OCI-LY7 (cell line): ENCODE measurements at regions not wholly inside any gene's neighbourhood (a gene's known extent, or its start where the extent isn't known, plus 50 kb on each side); places are given as distances from the start of the nearest gene placed in this dataset.
"Not testable (repeated sequence)": the region's sequence is repeated elsewhere in the genome, so short reads cannot be mapped to it uniquely, and the experiment has no call there.

ENCODE experiments used
- BruUV-seq: library from RNA; stranded (reverse); fragments of 400-500 nt; replicated peaks from 2 replicates; lab custom pipeline; 2021; lab: Mats Ljungman, UMichigan
- CTCF ChIA-PET: fragments of 300-600 bp; sonication (Branson Sonifier 250); formaldehyde crosslinking; loops from one replicate; lab custom pipeline; 2022; ENCODE audit warnings: antibody characterized with exemption; ENCODE audit not compliant: unreplicated experiment; lab: Charles Lee
- POLR2A ChIA-PET: fragments of 300-600 bp; sonication (Branson Sonifier 250); formaldehyde crosslinking; loops from one replicate; lab custom pipeline; 2022; ENCODE audit warnings: antibody characterized with exemption; lab: Charles Lee
- DNase-seq: peaks from one replicate; pipeline ENCODE4 v3.0.0-alpha.2; 2015; ENCODE audit warnings: low spot score
- H2AFZ ChIP-seq: fragments of 200-600 bp; sonication (generic), shearing (Covaris generic); 2 replicates; pipeline ENCODE4 v1.6.1; 2014; ENCODE audit warnings: mild to moderate bottlenecking, antibody characterized with exemption, low read length, moderate library complexity
- H3K27ac ChIP-seq: fragments of 200-600 bp; sonication (generic); 2 replicates; pipeline ENCODE4 v1.5.1; 2014; ENCODE audit warnings: mixed run types, low read depth, mild to moderate bottlenecking, moderate library complexity, low read length, inconsistent platforms; ENCODE audit not compliant: poor library complexity, severe bottlenecking
- H3K36me3 ChIP-seq: fragments of 200-600 bp; sonication (generic); 2 replicates; pipeline ENCODE4 v1.6.1; 2014; ENCODE audit warnings: mild to moderate bottlenecking, antibody characterized with exemption, low read length, moderate library complexity, mixed read lengths; ENCODE audit not compliant: insufficient read depth
- H3K4me1 ChIP-seq: fragments of 200-600 bp; sonication (generic); 2 replicates; pipeline ENCODE4 v1.5.1; 2014; ENCODE audit warnings: mild to moderate bottlenecking, low read length; ENCODE audit not compliant: insufficient read depth, poor library complexity, severe bottlenecking
- H3K4me2 ChIP-seq: fragments of 200-600 bp; sonication (generic); 2 replicates; pipeline ENCODE4 v1.6.1; 2014; ENCODE audit warnings: mild to moderate bottlenecking, low read length
- H3K4me3 ChIP-seq: fragments of 200-600 bp; sonication (generic); 2 replicates; pipeline ENCODE4 v1.5.1; 2014; ENCODE audit warnings: mild to moderate bottlenecking, low read depth, low read length; ENCODE audit not compliant: poor library complexity, severe bottlenecking
- H3K79me2 ChIP-seq: fragments of 200-600 bp; sonication (generic); 2 replicates; pipeline ENCODE4 v1.6.1; 2016; ENCODE audit warnings: low read depth, mild to moderate bottlenecking, low read length, moderate library complexity, mixed read lengths; ENCODE audit not compliant: insufficient read depth
- H3K9me2 ChIP-seq: fragments of 200-600 bp; sonication (generic); 2 replicates; pipeline ENCODE4 v1.6.1; 2016; ENCODE audit warnings: mild to moderate bottlenecking, low read length, mixed read lengths; ENCODE audit not compliant: insufficient read depth
- H3K9me3 ChIP-seq: fragments of 200-600 bp; sonication (generic); 2 replicates; pipeline ENCODE4 v1.6.1; 2014; ENCODE audit warnings: mild to moderate bottlenecking, mixed run types, low read length, mixed read lengths
- H4K20me1 ChIP-seq: fragments of 200-600 bp; sonication (generic); 2 replicates; pipeline ENCODE4 v1.6.1; 2014; ENCODE audit warnings: mild to moderate bottlenecking, antibody characterized with exemption, low read length, moderate library complexity, mixed read lengths; ENCODE audit not compliant: insufficient read depth
- EZH2phosphoT487 ChIP-seq: fragments of 200-600 bp; sonication (generic); IDR thresholded peaks from 2 replicates; pipeline ENCODE4 v1.6.1; 2018; ENCODE audit warnings: low read depth, borderline replicate concordance, mild to moderate bottlenecking, mixed run types, antibody characterized with exemption, low read length, moderate library complexity, mixed read lengths
- intact Hi-C: fragments of 100-400 bp; cut with micrococcal nuclease; formaldehyde crosslinking; loops from one replicate; pipeline ENCODE4 v1.10.0; 2022; ENCODE audit not compliant: unreplicated experiment
- TF ChIP-seq, protein P1 (sequence below): fragments of 200-600 bp; sonication (generic); conservative IDR thresholded peaks from 2 replicates; pipeline ENCODE4 v1.5.1; 2014; ENCODE audit warnings: mild to moderate bottlenecking, antibody characterized with exemption, low read length, moderate library complexity, mixed read lengths

GRCh38 chr7:131764143-131764775, 207.8 kb upstream of the PODXL start:
- BruUV-seq, result no TSS peak
- POLR2A ChIA-PET, result no interaction called here
- no peak overlapping the region for H2AFZ ChIP-seq
- H3K9me2 ChIP-seq, result no peaks in the 10 kb centered on the region
- intact Hi-C loops, result no loop called here
- no peaks in the 10 kb centered on the region for H3K9me3 ChIP-seq
- H3K36me3 ChIP-seq, result no peaks in the 10 kb centered on the region
- TF ChIP-seq, protein P1, sequence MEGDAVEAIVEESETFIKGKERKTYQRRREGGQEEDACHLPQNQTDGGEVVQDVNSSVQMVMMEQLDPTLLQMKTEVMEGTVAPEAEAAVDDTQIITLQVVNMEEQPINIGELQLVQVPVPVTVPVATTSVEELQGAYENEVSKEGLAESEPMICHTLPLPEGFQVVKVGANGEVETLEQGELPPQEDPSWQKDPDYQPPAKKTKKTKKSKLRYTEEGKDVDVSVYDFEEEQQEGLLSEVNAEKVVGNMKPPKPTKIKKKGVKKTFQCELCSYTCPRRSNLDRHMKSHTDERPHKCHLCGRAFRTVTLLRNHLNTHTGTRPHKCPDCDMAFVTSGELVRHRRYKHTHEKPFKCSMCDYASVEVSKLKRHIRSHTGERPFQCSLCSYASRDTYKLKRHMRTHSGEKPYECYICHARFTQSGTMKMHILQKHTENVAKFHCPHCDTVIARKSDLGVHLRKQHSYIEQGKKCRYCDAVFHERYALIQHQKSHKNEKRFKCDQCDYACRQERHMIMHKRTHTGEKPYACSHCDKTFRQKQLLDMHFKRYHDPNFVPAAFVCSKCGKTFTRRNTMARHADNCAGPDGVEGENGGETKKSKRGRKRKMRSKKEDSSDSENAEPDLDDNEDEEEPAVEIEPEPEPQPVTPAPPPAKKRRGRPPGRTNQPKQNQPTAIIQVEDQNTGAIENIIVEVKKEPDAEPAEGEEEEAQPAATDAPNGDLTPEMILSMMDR, result no peak
- no peak for TF ChIP-seq EZH2phosphoT487
- no peaks in the 10 kb centered on the region for H3K79me2 ChIP-seq
- CTCF ChIA-PET, result no interaction called here
- no peaks in the 10 kb centered on the region for H3K4me1 ChIP-seq
- no peak overlapping the region for H3K4me3 ChIP-seq
- H4K20me1 ChIP-seq, result no peaks in the 10 kb centered on the region
- H3K4me2 ChIP-seq, result no peak overlapping the region
- H3K27ac ChIP-seq, result no peak overlapping the region
- DNase-seq, result no peak

DNA sequence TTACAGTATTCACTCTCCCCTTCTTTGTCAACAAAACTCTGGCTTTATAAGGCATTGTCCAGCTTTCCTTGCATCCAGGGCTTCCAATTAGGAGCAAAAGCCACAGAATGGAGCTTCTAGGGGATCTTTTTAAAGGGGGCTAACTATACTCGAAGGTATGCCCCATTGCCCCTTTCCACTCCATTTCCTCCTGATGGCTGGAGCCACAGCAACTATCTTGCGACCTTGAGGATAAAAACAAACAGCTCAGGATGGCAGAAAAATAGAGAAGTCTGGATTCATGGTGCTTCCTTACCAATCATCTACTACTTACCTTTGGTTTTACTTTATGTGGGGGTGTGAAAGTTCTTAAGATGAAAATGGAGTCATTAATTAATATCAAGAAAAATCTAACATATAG, 206.3 kb upstream of the PODXL start:
- Histone ChIP-seq H3K4me2 (no peak overlapping the region), H3K4me1 (no peaks in the 10 kb centered on the region), H3K4me3 (no peak overlapping the region), H3K9me3 (no peaks in the 10 kb centered on the region), H3K79me2 (no peaks in the 10 kb centered on the region), H2AFZ (no peak overlapping the region), H3K9me2 (no peaks in the 10 kb centered on the region), H4K20me1 (no peaks in the 10 kb centered on the region), H3K36me3 (no peaks in the 10 kb centered on the region), H3K27ac (no peak overlapping the region)
- DNase-seq, result no peak
- intact Hi-C loops, result no loop called here
- TF ChIP-seq, protein P1, result no peak
- TF ChIP-seq EZH2phosphoT487, result no peak
- BruUV-seq, result no TSS peak
- POLR2A ChIA-PET, result no interaction called here
- CTCF ChIA-PET, result no interaction called here

DNA sequence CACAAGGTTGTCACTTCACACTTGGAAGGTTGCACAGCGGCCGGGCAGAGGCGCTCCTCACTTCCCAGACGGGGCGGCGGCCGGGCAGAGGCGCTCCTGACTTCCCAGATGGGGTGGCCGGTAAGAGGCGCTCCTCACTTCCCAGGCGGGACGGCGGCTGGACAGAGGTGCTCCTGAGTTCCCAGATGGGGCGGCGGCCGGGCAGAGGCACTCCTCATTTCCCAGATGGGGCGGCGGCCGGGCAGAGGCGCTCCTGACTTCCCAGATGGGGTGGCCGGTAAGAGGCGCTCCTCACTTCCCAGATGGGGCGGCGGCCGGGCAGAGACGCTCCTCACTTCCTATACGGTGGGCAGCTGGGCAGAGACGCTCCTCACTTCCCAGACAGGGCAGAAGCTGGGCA, 199.4 kb upstream of the PODXL start:
- H3K4me3 ChIP-seq, CTCF ChIA-PET, H3K9me3 ChIP-seq, DNase-seq, H3K27ac ChIP-seq, H3K79me2 ChIP-seq, H3K4me1 ChIP-seq, H2AFZ ChIP-seq, H4K20me1 ChIP-seq, H3K9me2 ChIP-seq, H3K4me2 ChIP-seq, intact Hi-C loops, H3K36me3 ChIP-seq, BruUV-seq: not testable (repeated sequence)
- POLR2A ChIA-PET, result interaction anchor here (0.7 kb wide), 1 partner anchor 666 kb away, joined by 4 read pairs; no protein-coding TSS in a partner anchor
